Naive thymus-derived CD4-positive, alpha-beta T cell (primary cell): ENCODE measurements at regions not wholly inside any gene's neighbourhood (a gene's known extent, or its start where the extent isn't known, plus 50 kb on each side); places are given as distances from the start of the nearest gene placed in this dataset.

Source experiments
- ATAC-seq: fragments of 150-1000 bp; cut with Tn5 transposase; 2 replicates; pipeline ENCODE4 v1.10.0; 2021; ENCODE audit warnings: mild to moderate bottlenecking, moderate library complexity
- CTCF ChIA-PET: fragments of 350-600 bp; sonication (Branson Sonifier 250); formaldehyde crosslinking; loops from one replicate; lab custom pipeline; 2021; ENCODE audit warnings: antibody characterized with exemption; lab: Charles Lee
- POLR2A ChIA-PET: fragments of 350-600 bp; sonication (Branson Sonifier 250); formaldehyde crosslinking; loops from one replicate; lab custom pipeline; 2021; ENCODE audit warnings: antibody characterized with exemption, inconsistent platforms; lab: Charles Lee
- DNase-seq, 9 donors: peaks; one replicate each; pipeline versions ENCODE4 v3.0.0 to v3.0.0-alpha.2; 2020 to 2022; ENCODE audit warnings: mixed read lengths in 1 of 9
- H3K27ac ChIP-seq: one replicate; pipeline ENCODE4 v1.7.0; 2013; ENCODE audit warnings: mild to moderate bottlenecking, low read depth, low read length, moderate library complexity
- H3K27me3 ChIP-seq, 2 donors: one replicate each; pipeline ENCODE4 v1.7.0; 2013; ENCODE audit warnings: low read length in 2 of 2, mild to moderate bottlenecking in 2 of 2, moderate library complexity in 2 of 2; ENCODE audit not compliant: control insufficient read depth in 2 of 2, insufficient read depth in 2 of 2
- H3K36me3 ChIP-seq, 3 experiments: 1 replicate in 2 of 3; 2 replicates in 1 of 3; pipeline ENCODE4 v1.7.0; 2013; ENCODE audit warnings: low read length in 3 of 3, mild to moderate bottlenecking in 3 of 3, moderate library complexity in 1 of 3; ENCODE audit not compliant: insufficient read depth in 3 of 3, control insufficient read depth in 2 of 3
- H3K4me1 ChIP-seq, 2 donors: one replicate each; pipeline ENCODE4 v1.7.0; 2013; ENCODE audit warnings: low read length in 2 of 2, mild to moderate bottlenecking in 2 of 2, moderate library complexity in 1 of 2; ENCODE audit not compliant: control insufficient read depth in 2 of 2, insufficient read depth in 2 of 2
- H3K4me3 ChIP-seq: 2 replicates; pipeline ENCODE4 v1.7.0; 2013; ENCODE audit warnings: mild to moderate bottlenecking, low read length
- H3K9me3 ChIP-seq, 3 experiments: 1 replicate in 2 of 3; 2 replicates in 1 of 3; pipeline ENCODE4 v1.7.0; 2013; ENCODE audit warnings: low read length in 3 of 3; ENCODE audit not compliant: control insufficient read depth in 2 of 3
- H3K27ac Mint-ChIP-seq, 9 donors: one replicate each; pipeline ENCODE4 v1.8.0; 2020 to 2022; ENCODE audit warnings: mixed read lengths in 9 of 9, mild to moderate bottlenecking in 8 of 9, moderate library complexity in 5 of 9, inconsistent platforms in 2 of 9
- H3K27me3 Mint-ChIP-seq, 5 donors: one replicate each; pipeline ENCODE4 v1.8.0; 2021 to 2022; ENCODE audit warnings: mixed read lengths in 5 of 5, mild to moderate bottlenecking in 1 of 5
- H3K36me3 Mint-ChIP-seq, 5 donors: one replicate each; pipeline ENCODE4 v1.8.0; 2020 to 2022; ENCODE audit warnings: mixed read lengths in 5 of 5, mild to moderate bottlenecking in 3 of 5, inconsistent platforms in 1 of 5
- H3K4me1 Mint-ChIP-seq, 7 donors: one replicate each; pipeline ENCODE4 v1.8.0; 2020 to 2022; ENCODE audit warnings: mixed read lengths in 7 of 7, mild to moderate bottlenecking in 3 of 7, inconsistent platforms in 1 of 7
- H3K4me3 Mint-ChIP-seq, 10 donors: one replicate each; pipeline ENCODE4 v1.8.0; 2020 to 2022; ENCODE audit warnings: mild to moderate bottlenecking in 10 of 10, mixed read lengths in 10 of 10, moderate library complexity in 6 of 10, inconsistent platforms in 2 of 10
- H3K9me3 Mint-ChIP-seq, 11 donors: one replicate each; pipeline ENCODE4 v1.8.0; 2020 to 2022; ENCODE audit warnings: mixed read lengths in 11 of 11, mild to moderate bottlenecking in 4 of 11, inconsistent platforms in 1 of 11, moderate library complexity in 1 of 11
- intact Hi-C, 2 donors: fragments of 100-400 bp; cut with micrococcal nuclease; formaldehyde crosslinking; loops; one replicate each; pipeline ENCODE4 v1.15.1; 2023

- no peak overlapping the region for H3K4me3 ChIP-seq
- H3K27ac Mint-ChIP-seq = no peak overlapping the region
- ChIA-PET CTCF (no interaction called here), POLR2A (no interaction called here)
- no peaks in the 10 kb centered on the region for H3K27me3 ChIP-seq
- H3K4me3 Mint-ChIP-seq = no peak overlapping the region
- no peaks in the 10 kb centered on the region for H3K36me3 ChIP-seq
- no peaks in the 10 kb centered on the region for H3K4me1 ChIP-seq
- no peak overlapping the region for H3K27ac ChIP-seq
- H3K9me3 Mint-ChIP-seq = peaks cover 0 to 17% (median 0%) of the 10 kb centered on the region in 11 donors
- peaks cover 0 to 6% (median 0%) of the 10 kb centered on the region in 3 experiments for H3K9me3 ChIP-seq
- no peaks in the 10 kb centered on the region for H3K4me1 Mint-ChIP-seq
- no peaks in the 10 kb centered on the region for H3K36me3 Mint-ChIP-seq
- ATAC-seq = no peak
- no peaks in the 10 kb centered on the region for H3K27me3 Mint-ChIP-seq
- intact Hi-C loops = no loop called here
- no peak for DNase-seq
These were observed 745.7 kb downstream of the RFPL4B start for GRCh38 chr6:113092795-113093194.

GRCh38 chr6:113094779-113095178 is 747.6 kb downstream of the RFPL4B start:
- intact Hi-C loops = no loop called here
- H3K36me3 Mint-ChIP-seq = no peaks in the 10 kb centered on the region
- POLR2A ChIA-PET = no interaction called here

GRCh38 chr6:113095841-113096240 is 748.7 kb downstream of the RFPL4B start:
- Histone ChIP-seq H3K27me3 (no peaks in the 10 kb centered on the region), H3K36me3 (no peaks in the 10 kb centered on the region), H3K4me3 (no peak overlapping the region), H3K4me1 (no peaks in the 10 kb centered on the region), H3K9me3 (no peaks in the 10 kb centered on the region), H3K27ac (no peak overlapping the region)
- ATAC-seq (no peak), DNase-seq (no peak)
- Mint-ChIP-seq H3K4me1 (no peaks in the 10 kb centered on the region), H3K36me3 (no peaks in the 10 kb centered on the region), H3K27me3 (no peaks in the 10 kb centered on the region), H3K9me3 (peaks cover 0 to 18% (median 0%) of the 10 kb centered on the region in 11 donors), H3K27ac (no peak overlapping the region), H3K4me3 (no peak overlapping the region)
- intact Hi-C loops = no loop called here
- CTCF ChIA-PET = no interaction called here
- POLR2A ChIA-PET = no interaction called here

More at GRCh38 chr6:113094779-113095178, 747.6 kb downstream of the RFPL4B start:
- Histone ChIP-seq H3K9me3 (peaks cover 0 to 6% (median 0%) of the 10 kb centered on the region in 3 experiments), H3K27me3 (no peaks in the 10 kb centered on the region), H3K4me3 (no peak overlapping the region), H3K4me1 (no peaks in the 10 kb centered on the region), H3K36me3 (no peaks in the 10 kb centered on the region), H3K27ac (no peak overlapping the region)
- peaks cover 0 to 18% (median 0%) of the 10 kb centered on the region in 11 donors for H3K9me3 Mint-ChIP-seq
- H3K4me3 Mint-ChIP-seq = no peak overlapping the region
- DNase-seq (no peak), ATAC-seq (no peak)
- CTCF ChIA-PET = no interaction called here
- H3K4me1 Mint-ChIP-seq = no peaks in the 10 kb centered on the region
- H3K27me3 Mint-ChIP-seq = no peaks in the 10 kb centered on the region
- no peak overlapping the region for H3K27ac Mint-ChIP-seq

GRCh38 chr6:113102761-113103160 is 754.4 kb upstream of the MARCKS start:
- no peaks in the 10 kb centered on the region for H3K9me3 ChIP-seq
- intact Hi-C loops = no loop called here
- CTCF ChIA-PET = no interaction called here

GRCh38 chr6:113103634-113104361 is 753.3 kb upstream of the MARCKS start:
- Histone ChIP-seq H3K36me3 (no peaks in the 10 kb centered on the region), H3K27ac (no peak overlapping the region), H3K4me3 (no peak overlapping the region), H3K27me3 (no peaks in the 10 kb centered on the region), H3K9me3 (no peaks in the 10 kb centered on the region), H3K4me1 (no peaks in the 10 kb centered on the region)
- Mint-ChIP-seq H3K36me3 (no peaks in the 10 kb centered on the region), H3K27ac (no peak overlapping the region), H3K9me3 (peaks cover 0 to 19% (median 1%) of the 10 kb centered on the region in 11 donors), H3K4me1 (no peaks in the 10 kb centered on the region), H3K27me3 (no peaks in the 10 kb centered on the region), H3K4me3 (no peak overlapping the region)
- POLR2A ChIA-PET = no interaction called here
- no peak for DNase-seq
- CTCF ChIA-PET = no interaction called here
- intact Hi-C loops = no loop called here
- ATAC-seq = no peak

More at GRCh38 chr6:113102761-113103160, 754.4 kb upstream of the MARCKS start:
- no peak overlapping the region for H3K27ac Mint-ChIP-seq
- no peaks in the 10 kb centered on the region for H3K36me3 Mint-ChIP-seq
- POLR2A ChIA-PET = no interaction called here
- Histone ChIP-seq H3K4me3 (no peak overlapping the region), H3K4me1 (no peaks in the 10 kb centered on the region), H3K36me3 (no peaks in the 10 kb centered on the region), H3K27ac (no peak overlapping the region), H3K27me3 (no peaks in the 10 kb centered on the region)
- no peak overlapping the region for H3K4me3 Mint-ChIP-seq
- ATAC-seq (no peak), DNase-seq (no peak)
- no peaks in the 10 kb centered on the region for H3K4me1 Mint-ChIP-seq
- H3K9me3 Mint-ChIP-seq = peaks cover 0 to 19% (median 1%) of the 10 kb centered on the region in 11 donors
- no peaks in the 10 kb centered on the region for H3K27me3 Mint-ChIP-seq

- H3K9me3 ChIP-seq = no peaks in the 10 kb centered on the region
- H3K36me3 ChIP-seq = no peaks in the 10 kb centered on the region
- Mint-ChIP-seq H3K9me3 (peaks cover 0 to 14% (median 0%) of the 10 kb centered on the region in 11 donors), H3K4me3 (no peak overlapping the region), H3K27ac (no peak overlapping the region), H3K36me3 (no peaks in the 10 kb centered on the region), H3K27me3 (no peaks in the 10 kb centered on the region), H3K4me1 (no peaks in the 10 kb centered on the region)
- no peaks in the 10 kb centered on the region for H3K4me1 ChIP-seq
- DNase-seq (no peak), ATAC-seq (no peak)
- intact Hi-C loops = no loop called here
- H3K27me3 ChIP-seq = no peaks in the 10 kb centered on the region
- no peak overlapping the region for H3K27ac ChIP-seq
- CTCF ChIA-PET = no interaction called here
- H3K4me3 ChIP-seq = no peak overlapping the region
- POLR2A ChIA-PET = no interaction called here
These were observed 752.6 kb upstream of the MARCKS start for GRCh38 chr6:113104541-113104940.

GRCh38 chr6:113104951-113105350 is 752.2 kb upstream of the MARCKS start:
- Mint-ChIP-seq H3K9me3 (peaks cover 0 to 14% (median 0%) of the 10 kb centered on the region in 11 donors), H3K4me1 (no peaks in the 10 kb centered on the region), H3K36me3 (no peaks in the 10 kb centered on the region), H3K27me3 (no peaks in the 10 kb centered on the region), H3K4me3 (no peak overlapping the region), H3K27ac (no peak overlapping the region)
- H3K4me1 ChIP-seq = no peaks in the 10 kb centered on the region
- no peak overlapping the region for H3K4me3 ChIP-seq
- intact Hi-C loops = no loop called here
- POLR2A ChIA-PET = no interaction called here
- DNase-seq (no peak), ATAC-seq (no peak)
- no peaks in the 10 kb centered on the region for H3K36me3 ChIP-seq
- CTCF ChIA-PET = no interaction called here
- no peaks in the 10 kb centered on the region for H3K27me3 ChIP-seq
- no peaks in the 10 kb centered on the region for H3K9me3 ChIP-seq
- no peak overlapping the region for H3K27ac ChIP-seq
